MCF 10A (cell line): ENCODE measurements at regions not wholly inside any gene's neighbourhood (a gene's known extent, or its start where the extent isn't known, plus 50 kb on each side); places are given as distances from the start of the nearest gene placed in this dataset.

Experiments
- BruUV-seq: library from RNA; stranded (reverse); fragments of 400-500 nt; replicated peaks from 2 replicates; lab custom pipeline; 2021; lab: Mats Ljungman, UMichigan
- CTCF ChIA-PET: fragments of 300-600 bp; sonication (Branson Sonifier 250); formaldehyde crosslinking; extraction: SDS; loops from one replicate; lab custom pipeline; 2021; ENCODE audit warnings: antibody characterized with exemption, inconsistent platforms; lab: Yijun Ruan, JAX
- POLR2A ChIA-PET: fragments of 300-600, 350-650 bp; sonication (Branson Sonifier 250); formaldehyde crosslinking; extraction: SDS; loops from one replicate; lab custom pipeline; 2020; ENCODE audit warnings: antibody characterized with exemption, inconsistent platforms; lab: Yijun Ruan, JAX
- DNase-seq: peaks from one replicate; pipeline ENCODE4 v3.0.0-alpha.2; 2018; ENCODE audit not compliant: unreplicated experiment
- H3K27ac Mint-ChIP-seq: one replicate; pipeline ENCODE4 v1.8.0; 2022; ENCODE audit warnings: mild to moderate bottlenecking, low read depth, mixed read lengths; ENCODE audit not compliant: unreplicated experiment
- H3K27me3 Mint-ChIP-seq: one replicate; pipeline ENCODE4 v1.8.0; 2022; ENCODE audit warnings: mixed read lengths; ENCODE audit not compliant: insufficient read depth, unreplicated experiment
- H3K36me3 Mint-ChIP-seq: one replicate; pipeline ENCODE4 v1.8.0; 2022; ENCODE audit warnings: mild to moderate bottlenecking, moderate library complexity, mixed read lengths; ENCODE audit not compliant: insufficient read depth, unreplicated experiment
- H3K4me1 Mint-ChIP-seq: one replicate; pipeline ENCODE4 v1.8.0; 2022; ENCODE audit warnings: mixed read lengths; ENCODE audit not compliant: insufficient read depth, unreplicated experiment
- H3K4me3 Mint-ChIP-seq: one replicate; pipeline ENCODE4 v1.8.0; 2022; ENCODE audit warnings: mild to moderate bottlenecking, moderate library complexity, mixed read lengths; ENCODE audit not compliant: unreplicated experiment
- H3K9me3 Mint-ChIP-seq: one replicate; pipeline ENCODE4 v1.8.0; 2022; ENCODE audit warnings: mixed read lengths; ENCODE audit not compliant: unreplicated experiment
- intact Hi-C: fragments of 100-400 bp; cut with micrococcal nuclease; formaldehyde crosslinking; loops from 2 replicates; pipeline ENCODE4 v1.14.1; 2022
- TF ChIP-seq, protein P1 (sequence below): fragments of 200-600 bp; IDR thresholded peaks from one replicate; pipeline ENCODE4 v1.8.0; 2022; ENCODE audit warnings: antibody characterized with exemption, mild to moderate bottlenecking; ENCODE audit not compliant: unreplicated experiment

DNA sequence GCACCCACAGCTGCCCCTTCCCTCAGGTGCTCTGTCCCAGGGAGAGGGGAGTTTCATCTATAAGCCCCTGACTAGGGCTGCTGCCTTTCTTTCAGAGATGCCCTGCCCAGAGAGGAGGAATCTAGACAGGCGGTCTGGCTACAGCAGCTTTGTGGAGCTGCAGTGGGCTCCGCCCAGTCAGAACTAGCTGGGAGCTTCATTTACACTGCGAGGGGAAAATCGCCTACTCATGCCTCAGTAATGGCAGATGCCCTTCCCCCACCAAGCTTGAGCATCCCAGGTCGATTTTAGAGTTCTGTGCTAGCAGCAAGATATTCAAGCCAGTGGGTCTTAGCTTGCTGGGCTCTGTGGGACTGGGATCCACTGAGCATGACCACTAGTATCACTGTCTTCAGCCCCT lies 181.2 kb upstream of the RARB start:
- TF ChIP-seq, protein P1, sequence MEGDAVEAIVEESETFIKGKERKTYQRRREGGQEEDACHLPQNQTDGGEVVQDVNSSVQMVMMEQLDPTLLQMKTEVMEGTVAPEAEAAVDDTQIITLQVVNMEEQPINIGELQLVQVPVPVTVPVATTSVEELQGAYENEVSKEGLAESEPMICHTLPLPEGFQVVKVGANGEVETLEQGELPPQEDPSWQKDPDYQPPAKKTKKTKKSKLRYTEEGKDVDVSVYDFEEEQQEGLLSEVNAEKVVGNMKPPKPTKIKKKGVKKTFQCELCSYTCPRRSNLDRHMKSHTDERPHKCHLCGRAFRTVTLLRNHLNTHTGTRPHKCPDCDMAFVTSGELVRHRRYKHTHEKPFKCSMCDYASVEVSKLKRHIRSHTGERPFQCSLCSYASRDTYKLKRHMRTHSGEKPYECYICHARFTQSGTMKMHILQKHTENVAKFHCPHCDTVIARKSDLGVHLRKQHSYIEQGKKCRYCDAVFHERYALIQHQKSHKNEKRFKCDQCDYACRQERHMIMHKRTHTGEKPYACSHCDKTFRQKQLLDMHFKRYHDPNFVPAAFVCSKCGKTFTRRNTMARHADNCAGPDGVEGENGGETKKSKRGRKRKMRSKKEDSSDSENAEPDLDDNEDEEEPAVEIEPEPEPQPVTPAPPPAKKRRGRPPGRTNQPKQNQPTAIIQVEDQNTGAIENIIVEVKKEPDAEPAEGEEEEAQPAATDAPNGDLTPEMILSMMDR: no peak
- Mint-ChIP-seq H3K4me3 (no peak overlapping the region), H3K4me1 (no peaks in the 10 kb centered on the region), H3K27ac (no peak overlapping the region), H3K9me3 (peaks cover 17% of the 10 kb centered on the region), H3K36me3 (no peaks in the 10 kb centered on the region), H3K27me3 (no peaks in the 10 kb centered on the region)
- DNase-seq: no peak
- no TSS peak for BruUV-seq
- intact Hi-C loops: no loop called here
- ChIA-PET CTCF (no interaction called here), POLR2A (no interaction called here)

DNA sequence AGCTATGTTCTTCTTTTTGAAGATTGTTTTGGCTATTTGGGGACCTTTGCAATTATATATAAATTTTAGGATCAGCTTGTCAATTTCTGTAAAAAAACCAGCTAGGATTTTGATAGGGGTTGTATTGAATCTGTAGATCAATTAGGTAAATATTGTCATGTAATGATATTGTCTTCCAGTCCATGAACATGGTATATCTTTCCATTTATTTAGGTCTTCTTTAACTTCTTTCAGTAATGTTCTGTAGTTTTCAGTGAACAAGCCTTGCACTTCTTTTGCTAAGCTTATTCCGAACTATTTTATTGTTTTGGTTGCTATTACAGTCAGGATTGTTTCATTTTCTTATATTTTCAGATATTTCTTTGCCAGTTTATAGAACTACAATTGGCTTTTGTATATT lies 175.8 kb upstream of the RARB start:
- TF ChIP-seq, protein P1: no peak
- Mint-ChIP-seq H3K9me3 (peaks cover 16% of the 10 kb centered on the region), H3K4me1 (no peaks in the 10 kb centered on the region), H3K4me3 (no peak overlapping the region), H3K27me3 (peaks cover 7% of the 10 kb centered on the region), H3K36me3 (no peaks in the 10 kb centered on the region), H3K27ac (no peak overlapping the region)
- CTCF ChIA-PET: no interaction called here
- POLR2A ChIA-PET: interaction anchor here (0.7 kb wide), 1 partner anchor 545 kb away, joined by 3 read pairs; no protein-coding TSS in a partner anchor
- intact Hi-C loops: no loop called here
- no TSS peak for BruUV-seq
- no peak for DNase-seq

DNA sequence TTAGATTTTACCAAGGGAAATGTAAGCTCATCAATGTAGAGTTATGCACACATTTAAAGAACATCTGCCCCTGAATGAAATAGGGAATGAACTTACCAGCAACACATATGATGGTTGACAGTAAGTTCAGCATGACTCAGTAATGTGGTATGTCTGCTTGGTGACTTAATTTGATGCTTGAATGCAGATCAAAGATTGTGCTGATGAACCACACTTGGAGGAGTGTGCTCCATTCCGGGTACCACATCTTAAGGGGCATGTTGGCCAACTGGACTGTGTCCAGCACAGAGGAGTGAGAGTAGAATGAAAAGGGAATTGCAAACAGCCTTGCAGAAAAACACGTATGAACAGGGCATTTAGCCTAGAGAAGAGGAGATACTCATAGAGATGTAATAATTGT lies 171.0 kb upstream of the RARB start:
- TF ChIP-seq, protein P1: no peak
- peaks cover 14% of the 10 kb centered on the region for H3K9me3 Mint-ChIP-seq
- H3K36me3 Mint-ChIP-seq: no peaks in the 10 kb centered on the region
- peak; percentile 28 for DNase-seq
- ChIA-PET CTCF (no interaction called here), POLR2A (no interaction called here)
- H3K4me3 Mint-ChIP-seq: no peak overlapping the region
- intact Hi-C loops: no loop called here
- no TSS peak for BruUV-seq
- H3K27ac Mint-ChIP-seq: no peak overlapping the region
- peaks cover 28% of the 10 kb centered on the region for H3K27me3 Mint-ChIP-seq
- H3K4me1 Mint-ChIP-seq: no peaks in the 10 kb centered on the region

DNA sequence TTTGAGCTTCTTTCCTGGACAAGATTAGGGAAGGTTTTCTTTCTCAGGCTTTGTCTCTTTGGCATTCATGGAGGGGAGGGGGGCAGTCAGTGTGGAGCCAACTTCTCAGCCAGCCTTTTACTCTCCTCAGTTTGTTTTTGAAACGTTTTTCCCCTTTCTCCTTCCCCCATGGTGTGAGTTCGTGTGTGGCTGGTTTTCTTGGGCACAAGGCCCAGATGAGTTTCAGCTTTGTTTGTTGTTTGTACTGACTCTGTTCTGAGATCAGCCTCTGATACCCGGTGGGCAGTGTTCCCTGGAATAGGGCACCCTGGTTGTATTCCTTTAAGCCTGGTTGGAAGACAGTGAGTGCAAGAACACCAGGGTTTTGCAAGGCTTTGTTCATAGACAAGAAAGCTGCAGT lies 168.2 kb upstream of the RARB start:
- no TSS peak for BruUV-seq
- TF ChIP-seq, protein P1: no peak
- Mint-ChIP-seq H3K27me3 (peaks cover 31% of the 10 kb centered on the region), H3K4me3 (no peak overlapping the region), H3K9me3 (peaks cover 12% of the 10 kb centered on the region), H3K27ac (no peak overlapping the region), H3K4me1 (peaks cover 7% of the 10 kb centered on the region), H3K36me3 (no peaks in the 10 kb centered on the region)
- DNase-seq: peak; percentile 54
- ChIA-PET CTCF (interaction anchor here (0.5 to 0.6 kb wide), 3 partner anchors 37 to 272 kb away, joined by 3 read pairs; no protein-coding TSS in a partner anchor), POLR2A (interaction anchor here (0.6 kb wide), 1 partner anchor 32 kb away, joined by 3 read pairs; no protein-coding TSS in a partner anchor)
- intact Hi-C loops: no loop called here
